Right ventricle myocardium inferior (tissue), 1 donor: ENCODE measurements at regions not wholly inside any gene's neighbourhood (a gene's known extent, or its start where the extent isn't known, plus 50 kb on each side); places are given as distances from the start of the nearest gene placed in this dataset.

Source experiments
- ATAC-seq: fragments of 200-7000 bp; cut with Tn5 transposase; one replicate; pipeline ENCODE4 v1.9.1; 2020; ENCODE audit warnings: mild to moderate bottlenecking, moderate library complexity
- DNase-seq: peaks from one replicate; pipeline ENCODE4 v3.0.0; 2021; ENCODE audit errors: missing footprints
- intact Hi-C: fragments of 100-400 bp; cut with DNase I; formaldehyde crosslinking; loops from one replicate; pipeline ENCODE4 v1.11.0; 2022
- donor health status: DM: no; HTN: yes; CAD: no; lungs with severe emphysema.

- intact Hi-C loops: no loop called here
- DNase-seq (no peak), ATAC-seq (no peak)
Measured at GRCh38 chr4:36489798-36490197, 208.4 kb downstream of the DTHD1 start.

- no peak for ATAC-seq
- no peak for DNase-seq
- intact Hi-C loops: no loop called here
Measured at GRCh38 chr4:36492041-36492440, 210.6 kb downstream of the DTHD1 start.

DNA sequence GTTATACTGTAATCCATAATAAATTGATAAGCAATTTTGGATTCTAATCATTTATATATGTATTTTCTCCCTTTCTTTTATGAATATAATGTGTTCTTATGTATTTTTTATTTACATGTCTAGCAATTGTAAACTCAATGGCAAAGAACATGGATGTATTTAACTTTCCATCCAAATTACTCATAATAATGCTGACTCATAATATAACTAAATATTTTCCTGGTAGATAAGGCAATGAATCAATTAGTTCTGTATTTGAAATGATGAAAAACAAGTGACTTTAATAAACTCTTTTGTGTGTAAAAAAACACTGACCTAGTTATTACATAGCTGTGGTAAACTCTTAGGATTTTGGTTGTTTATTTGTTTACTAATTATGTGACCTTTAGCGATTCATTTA lies 211.2 kb downstream of the DTHD1 start:
- ATAC-seq (no peak), DNase-seq (no peak)
- intact Hi-C loops: no loop called here

DNA sequence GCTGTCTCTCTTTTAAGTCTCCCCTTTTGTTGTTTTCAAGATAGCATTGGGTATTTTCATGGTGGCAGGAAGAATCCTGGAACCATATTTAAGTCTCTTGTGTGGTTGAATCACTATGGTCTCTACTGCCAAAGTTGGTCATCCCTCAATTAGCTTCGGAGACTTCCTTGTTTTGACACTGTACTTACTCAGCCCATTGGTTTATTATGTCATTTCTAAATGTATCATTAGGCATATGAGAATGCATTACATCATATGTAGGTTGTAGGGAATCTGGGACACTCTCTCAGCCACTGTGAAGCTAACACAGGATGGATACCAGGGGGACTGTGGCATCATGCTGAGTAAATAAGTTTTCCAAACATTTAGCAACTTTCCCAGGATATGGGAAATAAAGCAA lies 211.8 kb downstream of the DTHD1 start:
- intact Hi-C loops: no loop called here

GRCh38 chr4:36494016-36494415 lies 212.6 kb downstream of the DTHD1 start:
- DNase-seq (no peak), ATAC-seq (no peak)
- intact Hi-C loops: no loop called here

More for the DNA sequence above, 211.8 kb downstream of the DTHD1 start:
- no peak for ATAC-seq
- DNase-seq: no peak

DNA sequence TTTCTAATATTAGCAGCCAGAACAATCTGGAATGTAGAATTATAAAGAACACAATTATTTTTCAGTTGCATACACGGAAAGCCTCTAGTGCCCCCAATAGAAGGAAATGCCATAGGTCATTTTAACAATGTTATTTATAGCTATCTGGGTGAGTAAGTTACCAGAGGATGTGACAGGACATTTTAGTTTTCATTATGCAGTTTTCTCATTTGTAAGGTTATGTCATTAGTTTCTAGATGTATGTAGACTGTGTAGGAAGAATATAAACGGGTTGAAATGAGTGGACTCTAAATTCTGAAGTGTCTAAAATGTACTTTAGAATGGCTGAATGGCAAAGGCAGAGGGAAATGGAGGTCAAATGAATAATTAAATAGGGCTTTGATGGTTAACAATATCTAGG lies 213.3 kb downstream of the DTHD1 start:
- no peak for DNase-seq
- ATAC-seq: no peak
- intact Hi-C loops: no loop called here

DNA sequence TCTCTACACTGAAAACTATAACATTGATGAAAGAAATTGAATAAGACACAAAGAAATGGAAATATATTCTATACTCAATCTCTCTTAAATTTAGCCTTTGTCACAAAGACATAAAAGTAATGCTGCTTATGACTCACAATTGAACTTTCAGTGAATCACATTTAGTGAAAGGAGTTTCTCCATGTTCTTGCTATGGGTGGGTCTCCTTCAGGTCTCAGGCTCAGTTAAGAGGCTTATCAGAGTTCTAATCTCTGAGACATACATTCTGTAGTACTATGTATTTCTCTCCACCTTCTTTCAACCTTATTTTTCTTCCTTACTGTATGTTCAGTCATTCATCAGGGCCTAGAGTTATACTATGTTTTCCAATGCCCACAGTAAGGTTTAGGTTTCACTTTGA lies 220.9 kb downstream of the DTHD1 start:
- DNase-seq (no peak), ATAC-seq (no peak)
- intact Hi-C loops: no loop called here

DNA sequence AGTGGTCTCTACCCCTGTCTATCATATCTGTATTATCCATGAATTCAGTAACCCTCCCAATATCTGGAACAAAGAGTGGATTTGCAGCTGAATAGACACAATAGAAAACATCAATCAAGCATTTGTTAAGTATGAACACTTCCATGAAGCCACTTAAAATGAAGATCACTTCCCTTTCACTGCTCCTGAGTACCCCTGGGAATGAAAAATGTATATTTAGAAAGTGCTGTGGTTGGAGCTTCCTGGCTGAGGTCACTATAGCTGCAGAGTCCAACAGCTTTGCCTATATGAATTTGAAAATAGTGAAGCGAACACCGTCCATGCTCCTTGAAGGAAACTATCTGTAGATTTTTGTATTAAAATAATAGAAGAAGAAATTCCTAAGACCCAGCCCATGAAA lies 227.0 kb downstream of the DTHD1 start:
- DNase-seq: no peak
- ATAC-seq: no peak

DNA sequence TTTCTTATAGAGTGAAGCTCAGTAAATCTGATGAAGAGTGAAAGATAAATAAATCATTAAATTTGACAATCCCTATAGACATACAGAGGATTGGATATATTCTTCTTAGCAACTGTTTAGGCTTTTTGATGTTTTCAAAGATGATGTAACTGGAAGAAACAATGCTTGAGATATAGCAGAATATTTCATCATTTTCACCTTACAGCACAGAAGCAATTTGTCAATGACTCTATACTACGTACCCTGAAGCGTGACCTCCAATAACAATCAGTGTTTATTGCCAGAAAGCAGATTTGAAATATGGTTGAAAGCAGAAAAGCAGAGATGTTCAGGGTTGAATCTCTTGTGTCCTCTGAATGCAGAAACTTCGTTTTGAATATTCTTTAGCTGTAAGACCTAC lies 228.4 kb downstream of the DTHD1 start:
- ATAC-seq (no peak), DNase-seq (no peak)
- intact Hi-C loops: no loop called here

More for the DNA sequence above, 227.0 kb downstream of the DTHD1 start:
- intact Hi-C loops: no loop called here

DNA sequence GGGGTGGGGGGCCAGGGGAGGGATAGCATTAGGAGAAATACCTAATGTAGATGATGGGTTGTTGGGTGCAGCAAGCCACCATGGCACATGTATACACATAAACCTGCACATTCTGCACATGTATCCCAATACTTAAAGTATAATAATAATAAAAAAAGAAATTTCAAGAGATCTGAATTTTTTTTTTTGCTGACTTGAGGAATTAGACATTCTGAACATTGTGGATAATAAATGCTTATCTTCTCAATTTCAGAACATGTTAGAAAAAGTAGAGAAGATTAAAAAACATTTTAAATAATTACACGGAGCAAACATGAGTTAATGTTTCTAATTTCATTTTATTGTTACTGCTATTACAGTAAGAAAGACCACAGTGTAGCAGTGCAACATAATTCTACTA lies 230.4 kb downstream of the DTHD1 start:
- DNase-seq (no peak), ATAC-seq (no peak)
- intact Hi-C loops: no loop called here

DNA sequence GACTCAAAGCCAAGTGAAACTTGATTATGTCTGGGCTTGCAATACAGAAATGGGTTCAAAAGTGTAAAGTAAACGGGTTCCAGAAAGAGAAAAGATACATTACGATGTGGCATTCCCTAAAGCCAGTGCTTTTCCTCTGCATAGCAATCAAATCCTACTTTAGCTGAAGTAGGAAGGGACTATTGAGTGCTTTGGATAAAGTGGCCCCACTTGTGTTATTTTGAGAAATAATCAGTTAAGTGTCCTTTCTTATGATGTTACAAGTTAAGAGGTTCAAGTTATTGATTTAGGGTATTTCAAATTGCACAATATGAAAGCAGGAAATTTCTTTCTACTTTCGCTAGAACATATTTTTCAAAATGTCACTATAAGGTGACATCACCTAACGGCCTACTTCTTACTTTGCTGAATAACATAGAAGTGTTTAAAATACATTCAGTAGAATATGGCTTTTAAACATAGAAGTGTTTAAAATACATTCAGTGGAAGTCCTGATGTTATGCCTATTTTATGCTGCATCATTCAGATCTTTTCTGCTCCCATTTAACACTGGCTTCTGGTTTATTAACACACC lies 235.2 kb downstream of the DTHD1 start:
- no peak for ATAC-seq
- intact Hi-C loops: no loop called here
- DNase-seq: no peak

GRCh38 chr4:36523182-36523581 lies 241.8 kb downstream of the DTHD1 start:
- intact Hi-C loops: no loop called here
- ATAC-seq (no peak), DNase-seq (no peak)

- ATAC-seq (no peak), DNase-seq (no peak)
- intact Hi-C loops: no loop called here
Measured at GRCh38 chr4:36532670-36533379, 251.4 kb downstream of the DTHD1 start.

GRCh38 chr4:36533944-36534343 lies 252.5 kb downstream of the DTHD1 start:
- ATAC-seq (no peak), DNase-seq (no peak)
- intact Hi-C loops: no loop called here

DNA sequence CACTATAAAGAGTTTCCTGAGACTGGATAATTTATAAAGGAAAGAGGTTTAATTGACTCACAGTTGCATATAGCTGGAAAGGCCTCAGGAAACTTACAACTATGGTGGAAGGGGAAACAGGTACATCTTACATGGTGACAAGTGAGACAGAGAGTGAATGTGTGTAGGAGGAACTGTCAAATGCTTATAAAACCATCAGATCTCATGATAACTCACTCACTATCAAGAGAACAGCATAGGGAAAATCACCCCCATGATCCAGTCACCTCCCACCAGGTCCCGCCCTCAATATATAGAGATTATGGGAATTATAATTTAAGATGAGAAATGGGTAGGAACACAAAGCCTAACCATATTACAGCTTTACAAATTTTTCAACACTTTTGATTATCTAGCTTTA lies 266.0 kb downstream of the DTHD1 start:
- no peak for DNase-seq
- ATAC-seq: no peak
- intact Hi-C loops: no loop called here

- DNase-seq (no peak), ATAC-seq (no peak)
- intact Hi-C loops: no loop called here
Measured at GRCh38 chr4:36549252-36549651, 267.8 kb downstream of the DTHD1 start.

DNA sequence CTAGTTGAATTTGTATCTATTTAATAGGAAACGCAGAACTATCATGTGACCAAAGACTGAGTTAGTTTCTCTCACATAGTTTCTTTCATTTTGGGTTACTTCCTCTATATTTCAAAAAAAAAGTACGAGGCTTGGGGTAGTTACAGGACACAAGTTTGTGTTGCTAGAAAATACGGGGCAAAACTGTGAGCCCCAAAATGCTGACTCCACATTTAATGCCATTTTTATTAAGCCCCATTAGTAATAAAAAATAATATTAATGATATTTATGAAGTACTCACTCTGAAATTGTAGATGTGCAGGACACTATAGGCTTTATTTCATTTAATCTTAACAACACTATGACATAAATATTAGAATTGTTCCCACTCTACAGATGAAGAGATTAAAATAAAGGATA lies 268.6 kb downstream of the DTHD1 start:
- ATAC-seq: no peak
- intact Hi-C loops: no loop called here
- DNase-seq: no peak

DNA sequence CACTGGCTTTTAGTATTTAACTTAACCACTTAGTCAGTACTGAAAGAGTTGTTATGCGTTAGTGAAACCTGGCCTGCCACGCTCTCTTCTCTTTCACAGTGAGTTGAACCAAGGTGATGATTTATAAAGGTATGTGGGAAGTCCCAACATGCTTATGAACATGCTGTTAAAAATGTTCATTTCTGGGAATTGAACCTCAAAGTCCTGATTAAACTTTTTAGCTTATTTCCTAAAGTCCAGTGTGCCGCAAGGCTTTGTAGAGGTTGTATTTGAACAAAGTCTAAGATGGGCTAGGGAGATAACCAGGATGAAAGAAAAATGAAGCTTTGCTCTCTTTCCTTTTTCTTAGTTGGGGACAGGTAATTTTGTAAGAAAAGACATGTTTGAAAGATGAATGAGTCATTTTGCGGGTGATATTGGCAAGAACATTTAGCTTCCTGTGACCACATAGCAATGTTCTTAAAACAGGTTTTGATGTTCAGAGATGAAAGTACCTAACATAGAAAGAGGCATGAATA lies 270.3 kb downstream of the DTHD1 start:
- ATAC-seq (no peak), DNase-seq (no peak)
- intact Hi-C loops: no loop called here

DNA sequence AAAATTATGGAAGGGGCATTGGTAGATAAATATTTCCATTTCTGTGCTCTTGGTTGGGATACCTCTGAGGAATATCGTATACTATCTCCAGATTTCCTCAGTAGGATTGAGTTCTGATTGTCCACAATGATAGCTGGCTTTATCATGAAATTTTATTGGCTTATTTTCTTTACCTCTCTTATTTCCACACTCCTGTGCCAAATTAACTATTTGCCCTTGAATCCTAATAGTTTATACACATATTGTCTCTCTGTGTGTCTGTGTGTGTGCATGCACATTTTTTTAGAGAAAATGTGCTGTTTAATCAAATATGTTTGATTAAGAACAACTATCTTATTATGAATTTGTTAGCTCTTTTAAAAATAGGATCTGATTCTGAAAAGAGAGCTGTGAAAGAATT lies 271.6 kb downstream of the DTHD1 start:
- intact Hi-C loops: no loop called here
- ATAC-seq (no peak), DNase-seq (no peak)

- ATAC-seq (no peak), DNase-seq (no peak)
- intact Hi-C loops: no loop called here
Measured at GRCh38 chr4:36553453-36553852, 272.0 kb downstream of the DTHD1 start.

DNA sequence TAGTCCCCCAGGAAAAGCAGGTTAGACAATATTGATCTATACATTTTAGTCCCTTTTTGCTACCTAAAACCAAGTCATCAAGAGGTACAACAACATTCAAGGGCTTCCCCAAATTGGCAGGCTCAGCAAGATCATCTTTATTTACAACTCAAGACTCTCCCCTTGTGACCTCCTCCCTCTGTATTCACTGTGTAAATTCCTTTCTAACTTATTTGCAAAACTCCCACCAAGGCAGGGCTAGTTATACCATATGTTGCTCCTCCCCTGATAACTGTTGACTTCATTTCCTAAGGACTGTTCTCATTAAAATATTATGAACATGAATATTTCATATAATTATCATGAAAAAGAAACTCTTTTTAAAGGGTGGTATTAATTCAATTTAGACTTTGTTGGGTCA lies 275.6 kb downstream of the DTHD1 start:
- DNase-seq: no peak
- no peak for ATAC-seq
- intact Hi-C loops: no loop called here
